Skin epidermis (tissue), 12 donors: ENCODE measurements at regions not wholly inside any gene's neighbourhood (a gene's known extent, or its start where the extent isn't known, plus 50 kb on each side); places are given as distances from the start of the nearest gene placed in this dataset.

Experiments
- H3K27ac ChIP-seq, 21 experiments: fragments of 200-600 bp; sonication (generic) in 11 of 21; one replicate each; pipeline ENCODE4 v1.5.0; 2020; ENCODE audit warnings: mild to moderate bottlenecking in 3 of 21, inconsistent platforms in 2 of 21, moderate library complexity in 2 of 21
- H3K4me3 ChIP-seq, 7 experiments: fragments of 200-600 bp; sonication (generic) in 2 of 7; one replicate each; pipeline ENCODE4 v1.5.0; 2020; ENCODE audit warnings: inconsistent platforms in 2 of 7, mild to moderate bottlenecking in 2 of 7, moderate library complexity in 1 of 7

- Histone ChIP-seq H3K27ac (no peak overlapping the region), H3K4me3 (no peak overlapping the region)
These were observed 82.8 kb downstream of the MARCHF4 start for GRCh38 chr2:216289470-216289869.

- Histone ChIP-seq H3K4me3 (no peak overlapping the region), H3K27ac (no peak overlapping the region)
These were observed 85.0 kb downstream of the MARCHF4 start for GRCh38 chr2:216287251-216287650.

- Histone ChIP-seq H3K27ac (no peak overlapping the region), H3K4me3 (no peak overlapping the region)
These were observed 85.6 kb downstream of the MARCHF4 start for GRCh38 chr2:216286616-216287231.

- no peak overlapping the region for H3K27ac ChIP-seq
- no peak overlapping the region for H3K4me3 ChIP-seq
These were observed 86.6 kb downstream of the MARCHF4 start for GRCh38 chr2:216285701-216286100.

GRCh38 chr2:216284708-216285107 lies 87.6 kb downstream of the MARCHF4 start:
- no peak overlapping the region for H3K27ac ChIP-seq
- no peak overlapping the region for H3K4me3 ChIP-seq

GRCh38 chr2:216283038-216283900 lies 89.0 kb downstream of the MARCHF4 start:
- no peak overlapping the region for H3K27ac ChIP-seq
- no peak overlapping the region for H3K4me3 ChIP-seq

- H3K27ac ChIP-seq, result no peak overlapping the region
These were observed 90.4 kb downstream of the MARCHF4 start for GRCh38 chr2:216281876-216282275.

GRCh38 chr2:216281316-216281715 lies 91.0 kb downstream of the MARCHF4 start:
- no peak overlapping the region for H3K4me3 ChIP-seq
- no peak overlapping the region for H3K27ac ChIP-seq

More at GRCh38 chr2:216281876-216282275, 90.4 kb downstream of the MARCHF4 start:
- H3K4me3 ChIP-seq, result no peak overlapping the region

- Histone ChIP-seq H3K4me3 (no peak overlapping the region), H3K27ac (peak overlapping the region in 1 of 21 experiments; percentile 34)
These were observed 92.8 kb downstream of the MARCHF4 start for GRCh38 chr2:216279459-216279858.

GRCh38 chr2:216279031-216279430 lies 93.3 kb downstream of the MARCHF4 start:
- H3K4me3 ChIP-seq, result no peak overlapping the region
- H3K27ac ChIP-seq, result no peak overlapping the region

- Histone ChIP-seq H3K27ac (no peak overlapping the region), H3K4me3 (no peak overlapping the region)
These were observed 96.4 kb downstream of the MARCHF4 start for GRCh38 chr2:216275890-216276289.

- peak overlapping the region in 1 of 21 experiments; percentile 29 for H3K27ac ChIP-seq
- no peak overlapping the region for H3K4me3 ChIP-seq
These were observed 98.0 kb downstream of the MARCHF4 start for GRCh38 chr2:216274194-216274840.

GRCh38 chr2:216261042-216261537 lies 111.2 kb downstream of the MARCHF4 start:
- no peak overlapping the region for H3K27ac ChIP-seq
- no peak overlapping the region for H3K4me3 ChIP-seq

GRCh38 chr2:216260629-216261028 lies 111.7 kb downstream of the MARCHF4 start:
- no peak overlapping the region for H3K4me3 ChIP-seq
- no peak overlapping the region for H3K27ac ChIP-seq

- no peak overlapping the region for H3K27ac ChIP-seq
- no peak overlapping the region for H3K4me3 ChIP-seq
These were observed 113.2 kb downstream of the MARCHF4 start for GRCh38 chr2:216259081-216259480.

GRCh38 chr2:216257089-216257488 lies 115.2 kb downstream of the MARCHF4 start:
- H3K4me3 ChIP-seq, result no peak overlapping the region
- H3K27ac ChIP-seq, result no peak overlapping the region
